ENCODE measurements at regions not wholly inside any gene's neighbourhood (a gene's known extent, or its start where the extent isn't known, plus 50 kb on each side); places are given as distances from the start of the nearest gene placed in this dataset.

DNA sequence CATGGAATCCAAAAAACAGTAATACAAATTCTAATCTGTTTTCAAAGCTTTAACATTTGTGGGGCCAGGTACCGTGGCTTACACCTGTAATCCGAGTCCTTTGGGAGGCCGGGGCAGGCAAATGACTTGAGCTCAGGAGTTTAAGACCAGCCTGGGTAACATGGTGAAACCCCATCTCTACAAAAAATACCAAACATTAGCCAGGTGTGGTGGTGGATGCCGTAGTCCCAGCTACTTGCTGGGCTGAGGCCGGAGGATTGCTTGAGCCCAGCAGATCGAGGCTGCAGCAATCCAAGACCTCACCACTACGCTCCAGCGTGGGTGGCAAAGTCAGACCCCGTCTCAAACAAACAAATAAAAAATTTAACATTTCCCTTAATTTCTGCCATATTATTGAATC is 74.3 kb upstream of the SALL3 start:
- no peak for DNase-seq (ENCODE audit: low spot score)

DNA sequence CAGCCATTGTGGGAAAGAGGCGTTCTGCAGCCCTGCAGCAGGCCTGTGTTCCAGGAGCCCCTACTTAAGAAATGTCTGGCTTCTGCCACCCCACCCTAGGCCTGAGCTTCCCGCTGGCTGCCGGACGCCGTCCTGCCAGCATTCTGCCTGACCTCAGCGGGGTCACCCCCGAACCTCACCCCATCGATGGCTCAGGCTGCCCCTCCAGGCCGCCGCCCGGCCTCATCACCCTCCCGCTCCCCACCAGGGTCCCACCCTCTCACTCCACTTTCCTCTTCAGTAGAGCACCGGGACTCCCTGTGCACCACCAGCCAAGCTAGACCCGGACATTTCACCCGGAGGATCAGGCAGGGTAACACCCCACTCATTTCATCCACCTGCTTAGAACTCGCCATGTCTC is 73.6 kb upstream of the SALL3 start:
- no peak for DNase-seq (ENCODE audit: low spot score)

GRCh38 chr18:78908462-78909260 is 71.0 kb upstream of the SALL3 start:
- no peak for DNase-seq (ENCODE audit: low spot score)

DNA sequence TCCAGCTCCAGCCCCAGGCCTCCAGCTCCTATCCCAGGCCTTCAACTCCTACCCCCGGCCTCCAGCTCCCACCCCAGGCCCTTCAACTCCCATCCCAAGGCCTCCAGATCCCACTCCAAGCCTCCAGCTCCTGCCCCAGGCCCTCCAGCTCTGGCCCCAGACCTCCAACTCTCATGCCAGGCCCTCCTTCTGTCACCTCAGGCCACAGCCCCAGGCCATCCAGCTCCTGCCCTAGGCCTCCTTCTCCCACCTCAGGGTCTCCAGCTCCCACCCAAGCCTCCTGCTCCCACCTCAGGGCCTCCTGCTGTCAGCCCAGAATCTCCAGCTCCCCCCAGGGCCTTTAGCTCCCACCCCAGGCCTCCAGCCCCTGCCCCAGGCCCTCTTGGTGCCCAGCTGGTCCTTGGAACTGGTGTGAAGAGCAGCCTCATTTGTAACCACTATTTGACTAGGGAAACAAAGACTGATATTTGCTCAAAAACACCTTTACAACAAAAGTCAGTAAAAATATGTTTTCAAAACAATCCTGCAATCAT is 67.8 kb upstream of the SALL3 start:
- DNase-seq (ENCODE audit: low spot score), result no peak

DNA sequence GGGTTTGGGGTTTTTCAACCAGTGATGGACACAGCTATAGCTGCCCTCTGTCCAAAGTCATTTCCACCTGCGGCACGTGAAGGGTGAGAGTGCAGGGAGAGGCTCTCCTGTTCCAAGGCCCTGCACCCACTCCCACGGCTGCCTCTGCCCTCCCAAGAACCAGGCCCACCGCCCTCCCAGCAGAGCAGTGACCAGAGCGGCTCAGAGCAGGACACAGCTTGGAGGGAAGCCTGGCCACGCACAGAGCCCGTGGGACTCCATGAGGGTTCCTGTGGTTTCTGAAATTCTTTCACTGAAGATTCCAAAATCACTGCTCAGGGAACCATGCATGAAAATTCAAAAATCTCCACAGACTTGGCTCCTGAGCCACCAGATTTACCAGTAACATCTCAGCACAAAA is 67.3 kb upstream of the SALL3 start:
- DNase-seq (ENCODE audit: low spot score), result no peak

- no peak for DNase-seq (ENCODE audit: low spot score)
Observed at GRCh38 chr18:78912844-78913243, 66.8 kb upstream of the SALL3 start.

- DNase-seq (ENCODE audit: low spot score), result no peak
Observed at GRCh38 chr18:78913395-78913794, 66.2 kb upstream of the SALL3 start.

DNA sequence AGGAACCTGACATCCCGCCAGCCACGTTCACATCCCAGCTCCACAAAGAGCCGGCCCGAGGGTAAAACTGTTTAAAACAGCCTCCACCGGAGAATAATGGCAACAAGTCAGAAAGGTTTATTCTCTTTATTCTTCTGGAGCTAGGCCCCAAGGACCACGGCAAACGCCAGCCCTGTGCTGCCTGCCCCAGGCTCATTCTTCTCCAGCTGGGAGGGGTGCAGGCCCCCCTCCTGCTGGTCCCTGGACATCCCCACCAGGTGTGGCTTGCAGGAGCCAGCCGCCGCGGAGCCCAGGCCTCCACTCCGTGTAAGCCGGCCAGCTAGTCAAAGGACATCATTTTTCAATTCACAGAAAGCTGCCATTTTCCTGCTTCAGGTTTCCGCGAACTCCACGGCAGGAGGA is 65.8 kb upstream of the SALL3 start:
- DNase-seq (ENCODE audit: low spot score), result no peak

DNA sequence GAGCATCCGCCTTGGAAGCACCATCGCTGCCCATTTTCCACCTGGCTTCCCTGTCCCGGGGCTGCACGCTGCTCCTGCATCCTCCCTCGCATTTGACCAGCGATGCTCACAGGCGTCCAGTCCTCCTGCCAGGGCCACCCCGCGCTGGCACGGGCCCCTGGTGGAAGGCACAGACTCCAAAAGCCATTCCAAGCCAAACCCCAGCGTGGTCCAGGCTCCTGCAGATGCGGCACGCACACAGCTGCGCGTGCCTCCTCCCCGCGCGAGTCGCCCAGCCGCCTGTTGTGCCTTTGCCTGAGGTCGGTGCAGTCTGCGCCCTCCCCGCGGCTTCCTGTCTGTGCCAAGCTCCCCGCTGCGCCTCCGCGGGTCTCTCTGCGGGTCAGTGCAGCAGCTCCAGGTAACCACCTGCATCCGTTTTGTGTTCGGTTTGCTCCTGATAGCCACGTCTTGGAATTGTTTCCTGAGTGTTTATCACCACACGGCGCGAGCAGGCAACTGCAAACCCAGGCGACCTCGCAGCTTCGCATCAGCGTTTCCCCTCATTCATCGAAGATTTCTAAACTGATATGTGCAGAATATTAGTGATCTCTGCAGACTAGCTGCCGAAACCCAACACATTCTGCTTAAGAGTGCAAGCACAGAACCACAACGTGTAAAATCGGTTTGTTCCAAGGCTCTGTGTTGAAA is 65.2 kb upstream of the SALL3 start:
- no peak for DNase-seq (ENCODE audit: low spot score)

- no peak for DNase-seq (ENCODE audit: low spot score)
Observed at GRCh38 chr18:78915446-78916008, 64.1 kb upstream of the SALL3 start.

GRCh38 chr18:78918707-78919106 is 60.9 kb upstream of the SALL3 start:
- no peak for DNase-seq (ENCODE audit: low spot score)

GRCh38 chr18:78919956-78920355 is 59.7 kb upstream of the SALL3 start:
- DNase-seq (ENCODE audit: low spot score), result no peak

DNA sequence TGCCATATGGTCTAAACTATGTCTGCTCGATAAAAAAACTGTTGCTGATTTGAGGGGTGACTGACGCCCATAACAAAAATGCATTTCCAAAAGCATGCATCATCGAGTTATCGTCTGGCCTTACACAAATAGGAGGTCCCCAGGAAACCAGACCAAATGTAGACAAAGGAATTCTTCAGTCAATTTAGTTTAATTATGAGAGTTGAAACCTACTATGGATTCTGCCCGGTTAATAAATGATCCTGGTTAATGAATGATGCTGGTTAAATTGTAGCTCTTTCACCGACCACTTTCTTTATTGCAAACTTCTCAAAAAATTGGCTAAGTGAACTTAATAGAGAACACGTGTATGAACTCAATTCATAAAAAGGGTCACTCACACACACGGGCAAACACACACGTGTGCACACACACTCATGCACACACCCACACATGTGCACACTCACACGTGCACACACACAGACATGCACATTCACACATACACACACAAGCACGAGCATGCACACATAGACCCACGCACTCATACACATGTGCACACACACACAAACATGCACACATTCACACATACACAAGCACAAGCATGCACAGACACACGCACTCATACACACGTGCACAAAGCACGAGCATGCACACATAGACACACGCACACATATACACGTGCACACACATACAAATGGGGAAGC is 59.0 kb upstream of the SALL3 start:
- DNase-seq (ENCODE audit: low spot score), result no peak

- DNase-seq (ENCODE audit: low spot score), result no peak
Observed at GRCh38 chr18:78922856-78923255, 56.8 kb upstream of the SALL3 start.

DNA sequence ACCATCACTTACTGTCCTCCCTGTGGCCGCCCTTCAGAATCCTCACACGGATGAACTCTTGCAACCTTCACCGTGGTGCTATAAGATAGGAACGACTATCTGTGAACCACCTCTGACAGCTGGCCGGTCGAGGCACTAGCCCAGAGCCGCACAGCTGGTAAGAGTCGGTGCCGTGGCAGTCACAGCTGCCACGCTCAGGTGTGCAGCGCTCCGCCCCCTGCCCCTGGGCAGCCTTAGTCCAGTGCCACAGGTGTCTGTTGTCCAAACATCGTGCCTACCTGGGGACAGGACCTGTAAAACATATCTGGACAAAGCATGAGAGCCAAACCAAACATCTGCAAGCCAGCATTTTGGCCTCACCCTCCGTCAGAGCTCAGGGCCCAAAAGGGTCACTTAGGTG is 55.3 kb upstream of the SALL3 start:
- DNase-seq (ENCODE audit: low spot score), result no peak

- DNase-seq (ENCODE audit: low spot score), result no peak
Observed at GRCh38 chr18:78924786-78925540, 54.7 kb upstream of the SALL3 start.

DNA sequence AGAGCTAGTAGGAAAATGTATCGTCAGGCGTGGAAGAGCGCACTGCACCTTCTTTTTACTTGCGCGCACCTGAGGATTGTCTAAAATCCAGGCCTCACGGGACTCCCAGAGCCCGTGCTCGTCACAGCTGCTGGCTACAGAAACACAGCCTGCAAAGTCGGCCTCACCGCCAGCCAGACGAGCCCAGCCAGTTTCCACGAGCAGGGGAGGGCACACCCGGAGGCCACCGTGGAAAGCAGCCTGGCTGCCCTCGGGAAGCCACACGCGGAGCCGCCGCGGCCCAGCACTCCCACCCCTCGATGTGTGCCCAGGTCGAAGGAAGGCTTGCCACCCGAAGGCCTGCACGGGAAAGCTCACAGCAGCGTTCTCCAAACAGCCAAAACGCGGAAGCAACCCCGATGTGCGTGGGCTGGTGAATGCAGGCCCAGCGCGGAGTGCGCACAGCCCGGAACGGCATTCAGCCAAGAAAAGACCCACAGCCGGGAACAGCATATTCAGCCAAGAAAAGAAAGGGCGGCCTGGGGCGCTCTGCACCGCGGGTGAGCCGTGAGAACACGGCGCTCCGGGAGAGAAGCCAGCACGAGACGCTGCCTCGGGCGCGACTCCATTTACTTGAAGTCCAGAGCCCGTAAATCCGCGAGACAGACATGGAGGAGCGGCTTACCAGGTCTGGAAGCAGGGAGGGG is 53.9 kb upstream of the SALL3 start:
- DNase-seq (ENCODE audit: low spot score), result no peak

DNA sequence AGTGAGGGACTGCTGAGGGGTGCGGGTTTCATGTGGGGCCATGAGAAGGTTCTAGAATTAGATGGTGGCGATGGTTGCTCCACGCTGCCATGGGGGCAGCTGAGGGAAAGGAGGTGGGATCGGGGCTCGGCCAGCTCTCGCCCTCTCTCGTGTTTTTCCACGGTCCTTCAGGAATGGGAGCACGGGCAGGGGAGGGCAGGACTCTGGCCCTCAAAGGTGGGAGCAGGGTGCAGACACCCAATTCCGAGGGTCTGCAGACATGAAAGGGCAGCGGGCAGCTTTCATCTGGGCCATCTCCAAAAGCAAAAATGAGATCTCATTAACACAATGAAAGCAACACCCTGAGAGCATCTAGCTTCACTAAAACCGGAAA is 53.4 kb upstream of the SALL3 start:
- no peak for DNase-seq (ENCODE audit: low spot score)

DNA sequence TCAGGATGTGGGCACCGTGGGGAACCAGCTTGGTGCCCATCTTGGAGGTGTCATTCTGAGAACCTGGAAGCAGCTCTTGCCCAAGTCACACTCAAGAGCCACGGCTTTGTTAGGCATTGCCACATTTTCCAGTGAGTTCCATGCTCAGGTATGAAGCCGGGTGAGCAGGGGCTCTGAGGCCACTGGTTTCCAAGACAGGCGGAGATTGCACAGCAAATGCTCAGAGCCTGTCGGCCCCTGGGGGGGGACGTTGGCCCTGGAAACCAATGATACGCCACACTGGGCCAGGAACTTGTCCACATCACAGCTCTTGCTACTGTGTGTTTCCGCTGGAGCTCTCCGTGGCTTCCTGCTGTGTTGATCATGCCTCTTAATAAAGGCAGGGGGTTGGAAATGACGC is 52.5 kb upstream of the SALL3 start:
- DNase-seq (ENCODE audit: low spot score), result no peak

- no peak for DNase-seq (ENCODE audit: low spot score)
Observed at GRCh38 chr18:78927616-78928015, 52.0 kb upstream of the SALL3 start.

GRCh38 chr18:78928076-78928475 is 51.5 kb upstream of the SALL3 start:
- DNase-seq (ENCODE audit: low spot score), result no peak
